Epithelial cell of esophagus (primary cell): ENCODE measurements at regions not wholly inside any gene's neighbourhood (a gene's known extent, or its start where the extent isn't known, plus 50 kb on each side); places are given as distances from the start of the nearest gene placed in this dataset.

ENCODE experiments used
- DNase-seq: peaks from one replicate; pipeline ENCODE4 v3.0.0; 2010; ENCODE audit warnings: low read depth
- H3K4me3 ChIP-seq: 2 replicates; pipeline ENCODE4 v1.5.1; 2011; ENCODE audit warnings: mild to moderate bottlenecking, low read length, control low read depth
- TF ChIP-seq, protein P1 (sequence below): IDR thresholded peaks from 2 replicates; pipeline ENCODE4 v1.5.1; 2011; ENCODE audit warnings: low read depth, mild to moderate bottlenecking, low read length, control low read depth, inconsistent platforms; ENCODE audit not compliant: insufficient read depth; ENCODE audit errors: missing control alignments

DNA sequence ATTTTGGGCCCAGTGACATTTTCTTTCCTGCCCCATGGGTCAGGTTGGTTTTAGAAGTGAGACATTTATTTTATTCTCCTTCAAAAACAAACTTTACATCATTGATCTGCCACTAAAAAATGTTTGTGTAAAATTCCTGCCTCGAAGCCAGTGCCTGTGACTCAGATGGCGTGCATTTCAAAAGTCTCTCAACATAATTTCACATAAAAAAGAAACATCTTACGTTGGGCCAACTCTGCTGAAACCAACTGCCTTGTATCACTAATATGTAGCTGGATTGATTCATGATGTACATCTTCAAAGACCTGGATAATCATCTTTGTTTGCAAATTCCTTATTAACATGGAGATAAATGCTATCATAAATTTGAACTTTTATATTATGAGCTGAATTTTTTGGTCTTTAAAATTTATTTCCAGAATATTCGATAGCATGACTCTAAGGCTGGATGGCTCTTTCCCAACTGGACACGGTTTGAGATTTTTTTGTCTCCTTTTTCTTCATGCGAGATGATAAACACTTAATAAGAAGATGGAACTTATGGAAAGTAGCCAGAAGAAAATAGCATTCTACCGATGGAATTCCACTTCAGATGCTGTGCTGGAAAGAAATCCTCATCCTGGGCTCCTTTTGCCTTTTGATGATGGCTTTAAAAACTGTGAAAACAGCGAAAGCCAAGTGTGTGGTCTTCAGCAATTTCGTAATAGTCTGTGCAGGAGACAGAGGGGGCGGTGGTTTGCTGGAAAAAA lies 420.5 kb downstream of the FGF9 start:
- TF ChIP-seq, protein P1, sequence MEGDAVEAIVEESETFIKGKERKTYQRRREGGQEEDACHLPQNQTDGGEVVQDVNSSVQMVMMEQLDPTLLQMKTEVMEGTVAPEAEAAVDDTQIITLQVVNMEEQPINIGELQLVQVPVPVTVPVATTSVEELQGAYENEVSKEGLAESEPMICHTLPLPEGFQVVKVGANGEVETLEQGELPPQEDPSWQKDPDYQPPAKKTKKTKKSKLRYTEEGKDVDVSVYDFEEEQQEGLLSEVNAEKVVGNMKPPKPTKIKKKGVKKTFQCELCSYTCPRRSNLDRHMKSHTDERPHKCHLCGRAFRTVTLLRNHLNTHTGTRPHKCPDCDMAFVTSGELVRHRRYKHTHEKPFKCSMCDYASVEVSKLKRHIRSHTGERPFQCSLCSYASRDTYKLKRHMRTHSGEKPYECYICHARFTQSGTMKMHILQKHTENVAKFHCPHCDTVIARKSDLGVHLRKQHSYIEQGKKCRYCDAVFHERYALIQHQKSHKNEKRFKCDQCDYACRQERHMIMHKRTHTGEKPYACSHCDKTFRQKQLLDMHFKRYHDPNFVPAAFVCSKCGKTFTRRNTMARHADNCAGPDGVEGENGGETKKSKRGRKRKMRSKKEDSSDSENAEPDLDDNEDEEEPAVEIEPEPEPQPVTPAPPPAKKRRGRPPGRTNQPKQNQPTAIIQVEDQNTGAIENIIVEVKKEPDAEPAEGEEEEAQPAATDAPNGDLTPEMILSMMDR, result no peak
- H3K4me3 ChIP-seq, result no peak overlapping the region
- no peak for DNase-seq

- DNase-seq, result no peak
- no peak overlapping the region for H3K4me3 ChIP-seq
- TF ChIP-seq, protein P1, result no peak
Observed at GRCh38 chr13:22091971-22092300, 421.1 kb downstream of the FGF9 start.

DNA sequence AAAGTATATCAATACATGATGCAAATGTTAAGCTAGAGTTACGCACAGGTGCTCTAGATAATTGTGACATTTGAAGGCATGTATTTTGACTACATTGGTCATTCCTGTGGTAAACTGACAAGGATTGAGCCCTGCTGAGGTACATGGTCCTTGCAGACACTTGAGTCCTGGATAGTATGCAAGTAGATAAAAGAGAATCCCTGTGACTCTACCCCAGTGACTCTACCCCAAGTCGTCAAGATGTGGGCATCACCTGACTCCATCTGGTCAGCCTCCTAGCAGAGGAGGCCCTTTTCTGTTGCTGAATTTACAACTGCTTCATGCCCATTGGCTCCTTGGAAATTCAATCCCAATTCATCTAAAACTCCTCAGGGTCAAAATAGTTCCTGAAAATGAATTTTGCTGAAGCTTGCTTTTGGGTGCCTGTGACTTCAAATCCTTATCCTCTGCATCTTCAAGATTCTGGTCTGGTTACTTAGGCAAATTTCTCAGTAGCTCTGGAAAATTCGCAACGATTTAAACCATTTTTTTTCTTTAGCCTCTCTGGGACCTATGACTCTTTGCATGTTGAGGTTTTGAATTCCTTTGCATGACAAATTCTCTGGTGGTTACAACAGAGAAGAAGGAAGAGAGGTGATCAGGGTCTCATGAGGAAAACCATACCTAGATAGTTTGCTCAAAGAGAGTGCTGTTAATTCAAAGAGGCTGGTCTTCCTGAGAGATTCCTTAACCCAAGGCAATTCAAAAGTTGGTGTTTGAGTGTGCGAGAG lies 422.1 kb downstream of the FGF9 start:
- TF ChIP-seq, protein P1, result no peak
- H3K4me3 ChIP-seq, result no peak overlapping the region
- DNase-seq, result no peak

GRCh38 chr13:22095794-22096193 lies 424.9 kb downstream of the FGF9 start:
- no peak overlapping the region for H3K4me3 ChIP-seq
- DNase-seq, result no peak
- TF ChIP-seq, protein P1, result no peak

- TF ChIP-seq, protein P1, result no peak
- no peak for DNase-seq
- no peak overlapping the region for H3K4me3 ChIP-seq
Observed at GRCh38 chr13:22099585-22099984, 428.7 kb downstream of the FGF9 start.

DNA sequence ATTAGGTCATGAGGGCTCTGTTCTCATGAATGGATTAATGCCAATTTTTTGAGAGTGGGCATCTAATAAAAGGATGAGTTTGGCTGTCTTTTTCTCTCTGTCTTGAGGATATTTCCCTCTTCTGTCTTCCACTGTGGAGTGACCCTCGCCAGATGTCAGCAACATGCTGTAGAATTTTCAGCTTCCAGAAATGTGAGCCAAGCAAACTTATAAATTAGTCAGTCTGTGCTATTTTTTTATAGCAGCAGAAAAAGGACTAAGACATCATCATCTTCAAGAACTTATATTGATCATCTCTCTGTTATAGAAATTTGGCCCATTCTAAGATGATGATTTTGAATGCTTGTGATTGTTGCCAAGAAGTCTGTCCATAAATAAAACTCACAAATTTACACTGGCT lies 431.4 kb downstream of the FGF9 start:
- TF ChIP-seq, protein P1, result no peak
- no peak overlapping the region for H3K4me3 ChIP-seq

More for the DNA sequence above, 431.4 kb downstream of the FGF9 start:
- DNase-seq, result no peak
